Anterior cingulate cortex (tissue), 58 donors: ENCODE measurements at regions not wholly inside any gene's neighbourhood (a gene's known extent, or its start where the extent isn't known, plus 50 kb on each side); places are given as distances from the start of the nearest gene placed in this dataset.

Source experiments
- DNase-seq, 58 donors: peaks; one replicate each; lab custom pipeline; 2025; lab: John Stamatoyannopoulos, UW

DNA sequence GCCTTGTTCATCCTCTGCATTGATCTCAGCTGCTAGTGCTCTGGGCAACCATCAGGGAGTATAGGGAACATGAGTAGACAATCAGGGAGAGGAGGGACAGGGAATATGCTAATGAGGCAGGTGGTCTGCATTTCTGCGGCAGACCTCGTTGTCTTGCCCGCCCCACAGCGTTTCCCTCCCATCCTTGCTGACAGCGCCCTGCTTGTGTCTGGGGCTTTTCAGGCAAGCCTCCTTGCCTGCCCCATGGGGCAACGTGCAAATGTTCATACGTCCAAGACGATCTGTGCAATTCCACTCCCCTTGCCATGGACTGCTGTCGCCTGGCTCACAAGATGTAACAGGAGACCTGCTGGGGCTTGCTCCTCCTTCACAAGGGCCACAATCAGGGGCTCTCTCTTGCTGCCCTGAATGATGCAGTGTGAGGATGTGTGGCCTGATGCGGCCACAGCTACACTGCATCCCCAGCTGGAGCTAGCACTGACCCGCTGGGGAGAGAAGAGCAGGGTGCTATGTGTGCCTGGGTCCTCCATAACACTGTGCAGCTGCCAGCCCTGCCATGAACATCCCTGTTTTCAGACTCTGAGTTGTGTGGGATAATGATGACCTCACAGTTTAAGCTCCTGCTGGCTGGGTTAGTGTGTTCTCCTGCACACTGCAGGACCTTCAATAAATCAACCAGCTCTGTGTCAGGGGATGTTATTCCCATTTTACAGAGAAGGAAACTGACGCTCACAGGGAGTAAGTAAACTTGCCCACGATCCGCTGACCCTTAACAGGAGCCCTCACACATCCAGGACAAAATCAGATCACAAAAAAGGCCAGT, 211.3 kb downstream of the KLF13 start:
- no peak for DNase-seq

DNA sequence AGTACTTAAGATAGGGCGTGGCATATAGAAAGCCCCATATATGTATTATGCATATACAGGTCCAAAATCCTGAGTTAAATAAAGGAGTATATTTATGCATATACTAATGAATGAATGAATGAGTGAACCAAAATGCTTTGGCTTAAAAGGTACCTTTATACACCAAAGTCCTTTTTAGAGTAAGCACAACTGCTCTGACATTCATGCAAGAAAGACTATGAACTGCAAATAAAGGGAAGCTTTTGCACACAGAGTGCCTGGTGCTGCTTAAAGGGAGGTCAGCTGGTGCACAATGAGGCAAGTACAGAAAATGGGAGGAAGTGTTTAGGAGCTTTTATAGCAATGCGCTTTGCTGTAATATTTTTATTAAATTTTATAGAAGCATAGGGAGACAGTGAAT, 214.0 kb downstream of the KLF13 start:
- DNase-seq: no peak

DNA sequence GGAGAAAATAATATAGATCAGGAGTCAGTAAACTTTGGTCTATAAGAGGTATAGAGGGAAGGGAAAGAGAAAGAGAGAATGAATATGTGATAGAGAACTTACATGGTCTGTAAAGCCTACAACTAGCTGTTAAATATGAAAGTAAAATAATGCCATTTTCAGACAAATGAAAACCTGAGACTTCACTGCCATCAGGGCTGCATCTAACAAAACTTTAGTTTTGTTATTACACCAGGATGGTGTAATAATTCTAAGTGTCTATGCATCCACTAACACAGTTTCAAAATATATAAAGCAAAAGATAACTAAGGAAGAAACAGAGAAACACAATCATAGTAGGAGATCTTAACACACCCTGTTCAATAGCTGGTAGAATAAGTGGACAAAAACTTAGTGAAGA, 217.7 kb downstream of the KLF13 start:
- DNase-seq: no peak

DNA sequence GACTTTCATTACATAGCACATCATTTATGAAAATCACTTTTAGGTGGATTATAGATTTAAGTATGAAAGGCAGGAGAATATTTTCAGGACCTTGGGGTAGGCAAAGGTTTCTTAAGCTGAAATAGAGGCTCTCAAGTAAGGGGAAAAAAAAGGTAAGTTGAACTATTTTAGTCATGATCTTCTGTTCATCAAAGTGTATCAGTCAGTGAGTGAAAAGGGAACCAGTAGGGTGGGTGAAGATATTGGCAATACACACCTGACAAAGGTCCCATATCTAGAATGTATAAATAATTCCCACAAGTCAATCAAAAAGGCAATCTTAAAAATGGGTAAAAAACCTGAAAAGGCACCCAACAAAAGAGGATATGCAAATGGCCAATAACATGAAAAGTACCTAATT, 218.6 kb downstream of the KLF13 start:
- no peak for DNase-seq

DNA sequence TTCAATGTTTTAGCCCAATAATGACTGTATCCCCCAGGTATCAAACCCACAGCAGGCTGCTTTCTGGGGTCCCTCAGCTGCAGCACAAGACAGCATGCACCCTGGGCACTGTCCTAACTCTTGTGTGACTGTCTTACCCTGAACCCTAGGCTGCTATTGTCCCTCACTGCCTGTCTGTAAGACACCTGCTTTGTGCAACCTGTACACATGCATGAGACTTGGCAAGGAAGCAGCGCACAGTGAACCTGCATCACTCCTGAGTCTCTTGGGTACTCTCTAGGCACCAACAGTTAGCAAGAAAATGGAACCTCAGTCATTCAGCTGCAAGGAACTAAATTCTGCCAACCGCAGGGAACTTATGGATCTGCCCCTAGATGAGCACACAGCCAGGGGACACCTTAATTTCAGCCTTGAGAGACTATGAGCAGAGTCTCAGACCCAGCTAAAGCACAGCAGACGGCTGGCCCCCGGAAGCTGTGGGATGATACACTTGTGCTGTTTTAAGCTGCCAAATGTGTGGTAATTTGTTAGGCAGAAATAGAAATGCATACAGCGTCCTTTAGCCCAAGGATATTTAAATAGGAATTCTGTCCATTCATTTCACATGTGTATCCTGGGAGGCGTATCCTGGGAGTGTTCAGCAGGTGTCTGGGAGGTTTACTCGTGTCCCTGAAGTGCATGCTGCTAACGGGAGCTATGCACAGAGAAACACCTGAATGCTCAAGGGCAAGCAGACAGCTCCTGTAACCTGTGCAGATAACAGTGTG, 223.8 kb downstream of the KLF13 start:
- peak in 14 of 58 donors; percentile 13 to 72 (median 30) for DNase-seq

DNA sequence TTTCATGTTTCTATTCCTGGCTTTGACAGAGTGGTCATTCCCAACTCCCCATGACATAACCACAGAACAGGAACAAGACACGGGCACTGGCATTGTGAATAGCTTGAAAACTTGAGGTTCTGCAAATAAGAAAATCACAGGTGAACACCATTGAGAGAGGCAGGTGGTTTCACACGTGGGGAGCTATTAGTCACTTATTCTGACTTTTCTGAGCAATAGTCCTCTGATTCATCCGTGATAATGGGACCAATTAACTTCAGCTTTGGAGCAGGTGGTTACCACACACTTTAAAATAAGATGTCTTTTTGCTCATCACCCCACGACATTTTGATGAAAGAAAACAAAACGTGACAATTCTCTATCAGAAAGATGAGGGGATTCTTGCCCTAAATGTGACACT, 224.7 kb downstream of the KLF13 start:
- DNase-seq: no peak

DNA sequence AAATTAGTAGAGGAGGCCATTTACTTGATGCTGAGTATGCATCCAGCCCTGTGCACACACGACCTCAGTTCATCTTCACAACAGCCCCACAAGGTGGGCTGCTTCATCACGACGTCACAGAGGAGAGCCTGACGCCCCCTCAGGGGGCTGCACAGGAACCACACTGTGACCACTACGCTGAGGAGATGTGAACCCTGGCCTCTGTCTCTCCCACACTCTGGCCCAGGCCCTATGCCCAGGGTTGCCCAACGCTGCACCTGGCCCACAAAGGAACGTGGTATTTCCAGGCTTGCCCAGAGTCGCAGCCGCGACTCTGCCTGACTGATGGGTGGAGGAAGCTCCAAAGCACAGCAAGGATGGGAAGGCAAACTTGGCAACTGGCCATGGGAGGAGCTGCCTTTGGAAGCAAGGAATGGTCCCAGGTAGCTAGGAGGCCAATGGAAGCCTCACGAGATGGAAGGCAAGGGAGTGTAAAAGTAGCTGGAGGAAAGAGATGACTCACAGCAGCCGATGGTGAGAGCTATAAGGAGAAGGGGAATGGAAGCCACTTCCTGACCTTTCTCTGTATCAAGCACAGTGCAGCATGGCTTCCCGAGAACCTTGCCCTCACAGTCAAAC, 226.0 kb downstream of the KLF13 start:
- DNase-seq: no peak

DNA sequence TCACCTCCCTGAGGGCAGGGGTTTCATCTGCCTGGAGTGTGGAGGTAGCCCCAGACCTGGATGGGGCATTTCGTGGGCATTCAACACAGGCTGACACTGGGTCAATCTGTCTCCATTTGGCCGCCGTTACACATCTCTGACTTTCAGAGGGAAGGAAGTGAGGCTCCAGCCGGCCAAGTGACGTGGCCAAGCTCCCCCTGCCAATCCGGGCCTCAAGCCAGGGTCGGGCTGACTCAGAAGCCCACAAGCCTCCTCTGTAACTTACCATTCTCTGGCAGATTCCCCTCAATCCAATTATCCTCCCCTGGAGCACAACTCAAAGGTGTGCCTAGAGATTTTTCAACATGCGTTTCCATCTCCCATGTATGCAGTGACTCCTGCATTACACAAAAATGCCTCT, 227.6 kb downstream of the KLF13 start:
- DNase-seq: peak in 22 of 58 donors; percentile 6 to 66 (median 28)

DNA sequence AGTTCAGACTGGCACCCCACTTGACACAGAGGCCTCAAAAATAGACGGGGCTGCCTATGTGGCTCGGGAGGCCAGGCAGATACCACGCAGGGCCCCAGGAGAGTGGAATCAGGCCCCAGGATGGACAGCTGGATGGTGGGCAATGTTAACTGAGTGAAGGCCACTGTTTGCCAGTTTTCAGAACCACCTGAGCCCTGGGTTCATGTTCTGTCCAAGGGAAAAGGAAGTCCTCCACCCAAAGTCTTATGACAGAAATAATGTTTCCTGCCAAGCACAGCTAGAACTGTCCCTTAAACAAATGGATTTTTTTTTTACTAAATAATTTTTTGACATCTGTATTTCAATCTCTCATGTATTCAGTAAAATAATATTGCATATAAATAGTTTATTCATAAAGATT, 228.4 kb downstream of the KLF13 start:
- no peak for DNase-seq

DNA sequence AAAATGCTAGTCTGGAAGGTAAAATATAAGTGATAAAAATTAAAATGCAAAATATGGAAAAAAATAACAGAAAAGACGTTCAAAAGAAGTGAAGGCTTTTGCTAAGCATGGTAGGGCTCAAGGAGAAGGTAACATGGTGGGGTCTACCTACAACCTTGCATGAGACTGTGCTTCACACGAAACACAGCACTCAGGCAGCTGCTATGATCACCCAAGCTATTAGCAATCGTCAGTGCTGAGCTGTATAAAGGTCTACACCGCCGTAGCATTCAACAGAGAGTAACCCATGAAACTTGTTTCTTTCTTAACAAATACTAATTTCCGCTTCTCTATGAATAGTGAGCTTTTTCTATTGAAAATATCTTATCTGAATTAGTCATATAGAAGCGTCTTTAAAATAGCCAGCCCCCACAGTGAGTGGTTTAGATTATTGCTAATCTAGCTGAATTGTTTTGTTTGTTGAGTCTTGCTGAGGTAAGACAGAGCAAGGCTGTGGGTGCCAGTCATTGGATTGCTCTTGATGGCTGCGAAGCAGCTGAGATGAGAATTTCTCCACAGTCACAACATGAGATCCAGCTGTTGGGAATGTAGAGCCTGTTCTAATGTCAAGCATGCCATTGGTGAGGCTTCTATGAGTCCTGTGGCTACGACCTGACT, 230.0 kb downstream of the KLF13 start:
- DNase-seq: no peak

DNA sequence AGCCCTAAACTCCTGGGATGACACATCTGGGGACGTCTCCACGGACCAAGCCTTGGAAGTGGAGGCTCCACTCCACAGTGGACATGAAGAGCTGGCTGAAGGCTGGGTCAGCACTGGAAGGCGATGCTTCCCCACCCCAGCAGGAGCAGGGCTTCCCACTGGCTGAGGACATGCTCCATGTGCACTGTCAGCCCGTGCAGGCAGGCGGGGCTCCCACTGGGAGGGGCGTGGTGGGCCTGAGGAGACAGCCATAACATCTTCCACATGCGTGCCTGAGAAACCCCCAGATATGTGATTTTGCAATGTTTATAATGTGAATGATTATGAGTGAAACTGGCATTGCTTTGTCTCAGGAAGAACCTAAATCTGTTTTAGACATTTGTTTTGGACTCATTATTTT, 231.3 kb downstream of the KLF13 start:
- DNase-seq: no peak

DNA sequence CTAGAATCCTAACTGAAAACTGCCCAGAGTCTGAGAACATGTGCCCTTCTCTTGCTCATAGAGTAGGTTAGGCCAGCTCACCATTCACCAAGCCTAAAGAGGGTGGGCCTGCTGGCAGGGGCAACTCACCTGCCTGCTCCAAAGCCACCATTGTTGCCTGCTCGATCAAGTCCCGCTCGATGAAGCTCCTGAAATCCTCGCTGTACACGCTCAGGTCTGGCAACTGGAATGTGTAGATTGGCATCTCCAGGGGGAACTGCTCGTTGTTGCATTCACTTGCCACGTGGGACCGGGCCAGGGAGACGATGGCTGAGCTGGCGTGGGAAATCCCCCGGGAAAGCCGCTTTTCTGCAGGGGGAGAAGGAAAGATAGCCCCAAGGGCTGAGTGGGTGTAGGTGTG, 232.2 kb downstream of the KLF13 start:
- DNase-seq: no peak

DNA sequence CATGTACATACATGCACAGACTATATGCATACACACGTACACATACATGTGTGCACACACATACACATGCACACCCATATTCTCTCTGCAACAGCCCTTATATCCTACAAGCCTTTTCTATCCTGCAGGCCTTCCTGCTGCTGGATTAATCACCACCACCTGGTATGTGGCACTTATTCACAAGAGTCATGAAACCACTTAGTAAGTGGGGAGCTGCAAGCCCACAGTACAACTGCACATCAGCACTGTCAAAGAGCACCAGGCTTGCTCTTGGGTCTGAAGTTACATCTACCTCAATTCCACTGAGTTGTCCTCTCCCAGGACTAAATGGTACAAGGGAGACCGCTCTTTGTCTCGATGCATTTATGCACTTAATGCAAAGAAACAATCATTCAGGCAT, 233.2 kb downstream of the KLF13 start:
- no peak for DNase-seq

DNA sequence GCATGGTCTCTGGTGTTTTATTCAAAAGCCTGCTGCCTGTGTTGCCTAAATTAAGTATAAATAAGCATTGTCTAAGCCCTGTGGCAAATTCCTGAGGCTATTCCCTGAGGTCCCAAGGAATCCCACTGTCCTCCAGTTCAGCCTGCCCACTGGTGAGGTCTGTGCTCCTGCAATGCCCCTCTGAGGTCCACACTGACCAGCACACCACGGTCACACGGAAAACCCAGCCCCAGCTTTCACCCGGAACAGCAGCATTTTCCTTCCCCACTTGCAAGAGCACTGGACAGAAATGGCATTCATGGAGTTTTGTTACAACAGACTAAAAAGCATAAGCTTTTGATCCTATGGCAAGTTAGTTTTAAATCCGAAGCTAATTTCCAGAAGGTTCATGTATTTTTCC, 234.0 kb downstream of the KLF13 start:
- DNase-seq: no peak

DNA sequence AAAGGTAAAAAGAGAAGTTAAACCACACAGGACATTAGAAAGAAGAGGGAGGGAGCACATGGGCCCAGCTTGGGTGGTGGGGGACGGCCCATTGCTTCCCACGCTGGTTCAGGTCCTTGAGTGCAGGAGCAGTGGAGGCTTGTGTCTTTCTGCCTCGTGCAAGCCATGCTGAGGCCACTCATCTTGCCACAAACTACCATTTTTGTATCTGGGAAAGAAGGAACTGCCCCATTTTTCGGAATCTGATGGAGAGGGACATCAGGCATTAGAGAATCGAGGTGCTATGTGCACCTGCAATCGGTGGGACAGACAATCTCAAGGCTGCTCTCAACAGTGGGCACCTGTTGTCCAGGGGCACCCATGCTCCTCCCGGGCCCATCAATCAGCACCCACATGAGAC, 234.5 kb downstream of the KLF13 start:
- DNase-seq: no peak

DNA sequence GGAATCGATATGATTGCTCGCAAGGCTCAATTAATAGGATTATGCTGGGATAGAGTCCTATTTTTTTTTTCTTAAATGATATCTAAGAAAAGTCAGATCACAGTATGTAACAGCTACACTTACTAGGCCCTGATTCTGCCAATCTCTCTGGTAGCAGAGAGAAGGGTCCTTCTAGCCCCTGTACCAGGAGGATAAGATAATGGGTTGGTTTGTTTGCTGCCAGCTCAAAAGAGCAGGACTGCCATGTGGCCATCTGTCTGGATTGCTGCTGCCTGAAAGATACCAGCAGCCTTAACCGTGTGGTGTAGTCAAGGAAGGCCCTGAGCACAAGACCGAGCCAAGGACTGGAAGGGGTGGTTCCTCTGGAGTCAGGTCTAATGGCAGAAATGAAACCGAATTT, 236.4 kb downstream of the KLF13 start:
- DNase-seq: no peak

DNA sequence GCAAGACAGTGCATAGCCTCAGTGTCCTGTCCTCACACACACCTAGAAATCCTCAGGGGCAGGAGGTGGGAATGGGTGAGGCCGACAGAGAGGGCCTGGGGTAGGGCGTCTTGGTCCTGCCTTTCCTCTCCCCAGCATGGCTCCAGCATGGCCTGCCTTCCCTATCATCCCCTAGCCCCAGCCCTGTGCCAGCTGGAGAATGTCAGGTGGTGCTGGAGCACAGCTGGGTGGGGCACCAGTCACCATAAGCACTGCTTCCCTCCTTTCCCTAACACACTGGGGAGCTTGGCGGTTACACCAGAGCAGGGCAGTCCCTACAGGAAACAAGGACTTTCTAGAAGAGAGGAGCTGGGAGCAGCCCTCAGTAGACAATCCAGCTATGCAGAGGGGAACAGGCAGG, 236.8 kb downstream of the KLF13 start:
- no peak for DNase-seq

DNA sequence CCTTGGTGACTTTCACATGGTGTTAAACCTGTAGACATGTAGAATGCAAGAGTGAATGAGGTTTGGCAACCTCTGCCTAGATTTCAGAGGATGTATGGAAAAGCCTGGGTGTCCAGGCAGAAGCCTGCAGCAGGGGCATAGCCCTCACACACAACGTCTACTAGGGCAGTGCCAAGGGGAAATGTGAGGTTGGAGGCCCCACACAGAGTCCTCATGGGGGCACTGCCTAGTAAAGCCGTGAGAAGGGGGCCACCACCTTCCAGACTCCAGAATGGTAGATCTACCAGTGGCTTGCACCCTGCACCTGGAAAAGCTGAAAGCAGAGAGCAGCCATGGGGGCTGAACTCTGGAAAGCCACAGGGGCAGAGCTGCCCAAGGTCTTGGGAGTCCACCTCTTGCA, 241.2 kb downstream of the KLF13 start:
- DNase-seq: no peak

DNA sequence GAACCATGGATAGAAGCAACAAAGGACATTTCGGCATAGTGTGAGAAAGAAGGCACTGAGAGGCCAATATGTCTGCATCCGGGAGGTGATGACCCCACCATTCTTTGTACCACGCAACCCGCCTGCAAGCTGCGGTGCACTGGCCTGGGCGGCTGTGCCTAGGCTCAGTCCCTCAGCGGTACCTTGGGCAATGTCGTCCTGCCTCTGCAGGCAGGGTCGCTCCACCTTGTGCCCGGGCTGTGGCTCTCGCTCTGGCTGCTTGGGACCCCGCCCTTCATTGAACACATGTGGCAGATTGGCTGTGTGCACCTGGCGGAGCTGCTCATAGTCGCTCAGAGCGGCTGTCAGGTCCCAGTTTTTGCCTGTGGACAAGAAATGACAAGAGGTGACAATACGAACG, 243.2 kb downstream of the KLF13 start:
- no peak for DNase-seq

DNA sequence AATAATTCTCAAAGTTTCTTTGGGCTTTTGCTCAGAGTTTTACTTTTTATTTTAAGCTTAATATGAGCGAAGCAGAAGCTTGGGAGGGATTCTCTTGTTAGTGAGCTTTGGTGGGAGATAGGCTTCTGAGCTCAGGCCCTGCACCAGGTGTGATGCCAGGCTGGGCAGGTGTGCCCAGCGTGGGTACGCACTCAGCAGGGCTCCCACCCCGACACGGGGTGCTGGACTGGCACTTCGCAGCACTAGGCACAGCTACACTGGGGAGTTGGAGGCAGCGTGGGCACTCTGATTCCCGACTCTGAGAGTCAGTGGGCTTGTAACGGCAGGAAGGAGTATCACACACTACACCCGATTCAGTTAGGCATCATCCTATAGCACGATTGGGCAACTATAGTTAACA, 244.0 kb downstream of the KLF13 start:
- no peak for DNase-seq

DNA sequence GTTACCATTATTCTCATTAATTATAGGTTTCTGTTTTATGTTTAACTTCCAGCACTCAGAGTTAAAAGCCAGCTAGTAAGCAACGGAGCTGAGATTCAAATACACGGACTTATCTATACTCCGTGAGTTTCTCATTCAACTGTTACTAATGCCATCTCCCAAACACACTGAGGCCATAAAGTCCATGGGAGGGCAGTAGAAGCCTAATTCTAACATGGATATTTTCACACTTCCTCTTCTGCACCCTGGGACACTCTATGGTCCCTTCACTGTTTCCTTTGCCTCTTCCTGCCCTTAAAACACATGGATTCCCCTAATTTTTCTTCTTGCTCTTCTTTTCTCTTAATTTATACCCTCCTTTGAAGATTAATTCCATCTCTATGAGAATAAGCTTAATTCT, 245.0 kb downstream of the KLF13 start:
- DNase-seq: no peak
